DMS 273 (cell line): ENCODE measurements at regions not wholly inside any gene's neighbourhood (a gene's known extent, or its start where the extent isn't known, plus 50 kb on each side); places are given as distances from the start of the nearest gene placed in this dataset.

Experiments used
- DNase-seq: peaks from one replicate; lab custom pipeline; 2025; ENCODE audit not compliant: unreplicated experiment; lab: John Stamatoyannopoulos, UW

GRCh38 chr20:24813496-24813895, 135.6 kb upstream of the CST7 start:
- no peak for DNase-seq

GRCh38 chr20:24813936-24814335, 135.1 kb upstream of the CST7 start:
- DNase-seq = no peak

GRCh38 chr20:24814556-24815195, 134.4 kb upstream of the CST7 start:
- no peak for DNase-seq

GRCh38 chr20:24815196-24815815, 133.8 kb upstream of the CST7 start:
- DNase-seq = no peak

GRCh38 chr20:24815931-24816330, 133.1 kb upstream of the CST7 start:
- DNase-seq = no peak

GRCh38 chr20:24816431-24816830, 132.6 kb upstream of the CST7 start:
- DNase-seq = no peak

GRCh38 chr20:24816907-24817306, 132.2 kb upstream of the CST7 start:
- DNase-seq = no peak

GRCh38 chr20:24817351-24817750, 131.7 kb upstream of the CST7 start:
- DNase-seq = no peak

GRCh38 chr20:24818056-24818455, 131.0 kb upstream of the CST7 start:
- no peak for DNase-seq

- no peak for DNase-seq
Measured at GRCh38 chr20:24819331-24819965, 129.6 kb upstream of the CST7 start.

- DNase-seq = no peak
Measured at GRCh38 chr20:24820345-24820744, 128.7 kb upstream of the CST7 start.

- no peak for DNase-seq
Measured at GRCh38 chr20:24821391-24821790, 127.7 kb upstream of the CST7 start.

- no peak for DNase-seq
Measured at GRCh38 chr20:24823176-24823784, 125.8 kb upstream of the CST7 start.

- DNase-seq = no peak
Measured at GRCh38 chr20:24823989-24824693, 124.9 kb upstream of the CST7 start.

- no peak for DNase-seq
Measured at GRCh38 chr20:24825591-24825990, 123.5 kb upstream of the CST7 start.

- DNase-seq = no peak
Measured at GRCh38 chr20:24827603-24828295, 121.3 kb upstream of the CST7 start.

GRCh38 chr20:24828992-24829648, 119.9 kb upstream of the CST7 start:
- no peak for DNase-seq

- DNase-seq = no peak
Measured at GRCh38 chr20:24829649-24830370, 119.3 kb upstream of the CST7 start.

- DNase-seq = no peak
Measured at GRCh38 chr20:24830649-24831048, 118.4 kb upstream of the CST7 start.

GRCh38 chr20:24831232-24831631, 117.8 kb upstream of the CST7 start:
- DNase-seq = no peak
